Hepatocyte (in vitro differentiated cells): ENCODE measurements at regions not wholly inside any gene's neighbourhood (a gene's known extent, or its start where the extent isn't known, plus 50 kb on each side); places are given as distances from the start of the nearest gene placed in this dataset.

Experiments
- CTCF ChIP-seq: fragments of 200-600 bp; sonication (generic); IDR thresholded peaks from 2 replicates; pipeline ENCODE4 v1.5.1; 2016; ENCODE audit warnings: antibody characterized with exemption, mild to moderate bottlenecking; ENCODE audit not compliant: poor library complexity
- EZH2phosphoT487 ChIP-seq: fragments of 200-600 bp; sonication (generic); IDR thresholded peaks from one replicate; pipeline ENCODE4 v1.6.1; 2018; ENCODE audit warnings: antibody characterized with exemption, mild to moderate bottlenecking, low read depth, moderate library complexity; ENCODE audit not compliant: unreplicated experiment, severe bottlenecking

- TF ChIP-seq CTCF (no peak), EZH2phosphoT487 (no peak)
These were observed 289.7 kb upstream of the GRID2 start for GRCh38 chr4:92014067-92014466.
